CD4-positive, alpha-beta T cell treated with Interferon alpha-2 for 1 hour (primary cell): ENCODE measurements at regions not wholly inside any gene's neighbourhood (a gene's known extent, or its start where the extent isn't known, plus 50 kb on each side); places are given as distances from the start of the nearest gene placed in this dataset.

Experiments used
- DNase-seq, 2 donors: peaks; one replicate each; pipeline ENCODE4 v3.0.0-alpha.2; 2020 to 2022

- DNase-seq, result no peak
These were observed 52.3 kb upstream of the SIPA1L2 start for GRCh38 chr1:232682248-232682647.

GRCh38 chr1:232684371-232685105 is 54.6 kb upstream of the SIPA1L2 start:
- no peak for DNase-seq

- no peak for DNase-seq
These were observed 56.4 kb upstream of the SIPA1L2 start for GRCh38 chr1:232686346-232686745.

GRCh38 chr1:232687304-232687703 is 57.4 kb upstream of the SIPA1L2 start:
- no peak for DNase-seq

GRCh38 chr1:232687728-232688127 is 57.8 kb upstream of the SIPA1L2 start:
- no peak for DNase-seq

GRCh38 chr1:232688398-232688797 is 58.5 kb upstream of the SIPA1L2 start:
- DNase-seq, result no peak

GRCh38 chr1:232689711-232690110 is 59.8 kb upstream of the SIPA1L2 start:
- DNase-seq, result no peak

GRCh38 chr1:232690285-232690935 is 60.5 kb upstream of the SIPA1L2 start:
- DNase-seq, result no peak

GRCh38 chr1:232694475-232694874 is 64.5 kb upstream of the SIPA1L2 start:
- no peak for DNase-seq

- DNase-seq, result no peak
These were observed 65.9 kb upstream of the SIPA1L2 start for GRCh38 chr1:232695621-232696385.

- no peak for DNase-seq
These were observed 66.5 kb upstream of the SIPA1L2 start for GRCh38 chr1:232696466-232696865.

- DNase-seq, result no peak
These were observed 67.4 kb upstream of the SIPA1L2 start for GRCh38 chr1:232697187-232697822.

GRCh38 chr1:232699814-232700213 is 69.9 kb upstream of the SIPA1L2 start:
- DNase-seq, result no peak

- no peak for DNase-seq
These were observed 73.0 kb upstream of the SIPA1L2 start for GRCh38 chr1:232702911-232703310.

- DNase-seq, result no peak
These were observed 74.3 kb upstream of the SIPA1L2 start for GRCh38 chr1:232704256-232704655.

GRCh38 chr1:232704694-232705680 is 75.1 kb upstream of the SIPA1L2 start:
- peak in 1 of 2 donors; percentile 5 for DNase-seq

GRCh38 chr1:232705815-232706575 is 76.1 kb upstream of the SIPA1L2 start:
- no peak for DNase-seq

- DNase-seq, result no peak
These were observed 77.2 kb upstream of the SIPA1L2 start for GRCh38 chr1:232707142-232707541.

- DNase-seq, result no peak
These were observed 79.5 kb upstream of the SIPA1L2 start for GRCh38 chr1:232709386-232709785.

- no peak for DNase-seq
These were observed 82.1 kb upstream of the SIPA1L2 start for GRCh38 chr1:232711996-232712395.

GRCh38 chr1:232713785-232714184 is 83.9 kb upstream of the SIPA1L2 start:
- no peak for DNase-seq
